NCI-H748 (cell line): ENCODE measurements at regions not wholly inside any gene's neighbourhood (a gene's known extent, or its start where the extent isn't known, plus 50 kb on each side); places are given as distances from the start of the nearest gene placed in this dataset.
"Not testable (repeated sequence)": the region's sequence is repeated elsewhere in the genome, so short reads cannot be mapped to it uniquely, and the experiment has no call there.

Experiments used
- DNase-seq: peaks from one replicate; lab custom pipeline; 2025; ENCODE audit not compliant: unreplicated experiment; lab: John Stamatoyannopoulos, UW

DNA sequence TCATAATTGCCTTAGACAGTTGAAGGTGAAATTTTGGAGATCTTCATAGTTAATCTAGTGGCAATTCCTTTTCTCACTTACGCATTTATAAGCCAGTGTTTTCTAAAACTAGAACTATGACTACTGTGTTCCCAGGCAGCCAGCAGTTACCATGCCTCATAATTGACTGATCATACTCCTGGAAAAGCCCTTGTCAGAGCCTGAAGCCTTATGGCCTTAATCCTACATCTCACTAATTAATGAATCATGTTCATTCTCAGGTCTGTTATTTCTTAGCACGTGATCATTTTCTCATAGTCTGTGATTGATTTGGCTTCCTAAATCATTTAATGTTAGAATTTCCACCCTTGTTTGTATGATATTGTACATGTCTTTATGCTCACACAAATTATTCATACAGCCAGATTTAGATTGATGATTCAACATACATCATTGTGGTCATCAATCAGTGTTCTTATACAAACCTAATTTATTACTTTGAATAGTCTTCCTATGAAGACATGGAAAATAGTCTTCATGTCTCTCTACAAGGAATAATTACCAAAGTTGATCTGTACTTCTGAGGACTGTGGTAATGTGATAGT, 132.6 kb upstream of the ASCC3 start:
- DNase-seq = no peak

DNA sequence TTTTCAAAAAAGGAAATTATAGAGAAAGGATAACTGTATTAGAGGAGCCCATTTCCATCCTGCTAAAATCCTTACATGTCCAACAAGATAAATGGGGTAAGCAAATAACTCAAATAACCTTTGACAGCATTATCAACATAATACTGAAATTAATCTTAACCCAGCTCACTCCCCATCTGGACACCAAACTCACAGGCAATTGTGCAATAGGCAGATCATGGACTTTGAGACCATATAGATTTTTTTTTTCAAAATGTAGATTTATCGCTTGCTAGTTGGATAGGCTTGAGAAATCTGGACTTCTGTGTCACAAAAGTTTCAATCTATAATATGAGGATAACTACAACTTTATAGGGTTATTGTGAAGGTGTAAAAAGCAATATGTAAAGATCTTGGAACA, 134.4 kb upstream of the ASCC3 start:
- DNase-seq = no peak

DNA sequence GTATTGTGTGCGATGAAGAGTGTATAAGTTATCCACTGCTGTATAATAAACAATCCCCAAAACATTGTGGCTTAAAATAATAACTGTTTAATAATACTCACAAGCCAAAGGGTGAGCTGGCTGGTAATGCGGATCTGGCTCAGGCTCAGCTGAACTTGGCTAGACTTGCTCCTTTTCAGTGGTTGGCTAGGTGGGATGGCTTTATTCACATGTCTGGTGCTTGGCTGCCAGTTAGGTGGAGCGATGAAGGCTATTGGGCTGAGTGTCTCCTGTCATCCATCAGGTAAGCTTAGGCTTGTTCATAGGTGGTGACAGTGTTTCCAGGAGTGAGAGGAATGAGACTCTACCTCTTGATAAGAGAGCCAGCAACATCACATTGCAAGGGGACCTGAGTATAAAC, 135.0 kb upstream of the ASCC3 start:
- no peak for DNase-seq

DNA sequence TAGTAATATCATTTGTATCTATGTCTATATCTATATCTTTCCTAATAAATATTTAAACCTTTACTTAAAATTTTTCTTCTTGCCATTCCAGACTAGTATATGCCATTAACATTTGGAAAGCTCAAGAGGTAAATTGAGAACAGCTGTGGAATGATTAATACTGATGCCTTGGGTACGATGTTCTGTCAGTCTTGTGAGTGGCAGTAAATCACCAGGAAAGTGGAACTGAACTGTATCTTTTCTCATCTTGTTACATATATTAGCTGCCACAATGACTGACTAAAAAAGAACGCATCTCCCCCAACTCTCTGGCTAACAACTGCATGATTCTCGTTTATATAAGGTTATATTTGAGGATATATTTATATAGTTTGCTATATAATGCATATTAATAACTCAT, 137.0 kb upstream of the ASCC3 start:
- no peak for DNase-seq

DNA sequence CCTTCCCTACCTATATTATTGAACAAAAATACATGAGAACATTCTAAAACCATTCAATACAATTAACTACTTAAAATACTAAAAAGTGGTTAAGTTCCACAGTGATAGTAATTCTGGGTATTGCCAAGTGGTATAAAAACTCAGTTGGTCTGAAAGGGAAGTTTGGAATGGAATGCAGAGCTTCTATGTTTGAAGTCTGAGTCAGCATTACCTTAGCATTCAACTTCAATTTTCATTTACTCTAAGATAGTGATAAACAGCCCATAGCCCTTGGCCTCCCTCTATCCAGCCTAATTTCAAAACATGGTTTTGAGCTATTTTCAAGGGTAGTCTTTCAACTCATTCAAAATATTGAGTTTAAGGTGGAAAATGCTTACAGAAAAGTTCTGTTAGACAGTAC, 140.4 kb upstream of the ASCC3 start:
- no peak for DNase-seq

DNA sequence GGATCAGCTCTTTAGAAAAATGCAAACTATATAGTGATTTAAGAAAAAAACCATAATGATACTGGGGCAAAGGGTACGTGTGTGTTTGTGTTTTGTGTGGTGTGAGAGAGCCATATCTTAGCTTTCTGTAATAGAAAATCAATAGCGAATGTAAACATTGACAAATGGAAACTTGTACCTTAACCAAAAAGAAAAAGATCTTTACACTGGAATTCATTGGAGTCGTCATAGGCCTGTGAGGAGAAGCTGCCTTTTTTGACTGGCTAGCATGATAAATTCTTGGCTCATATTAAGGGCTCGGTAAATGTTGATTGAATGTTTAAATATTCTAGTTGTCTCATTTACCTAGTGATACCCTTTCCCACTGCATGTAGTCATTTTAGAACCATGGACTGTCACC, 161.8 kb upstream of the ASCC3 start:
- DNase-seq = no peak

DNA sequence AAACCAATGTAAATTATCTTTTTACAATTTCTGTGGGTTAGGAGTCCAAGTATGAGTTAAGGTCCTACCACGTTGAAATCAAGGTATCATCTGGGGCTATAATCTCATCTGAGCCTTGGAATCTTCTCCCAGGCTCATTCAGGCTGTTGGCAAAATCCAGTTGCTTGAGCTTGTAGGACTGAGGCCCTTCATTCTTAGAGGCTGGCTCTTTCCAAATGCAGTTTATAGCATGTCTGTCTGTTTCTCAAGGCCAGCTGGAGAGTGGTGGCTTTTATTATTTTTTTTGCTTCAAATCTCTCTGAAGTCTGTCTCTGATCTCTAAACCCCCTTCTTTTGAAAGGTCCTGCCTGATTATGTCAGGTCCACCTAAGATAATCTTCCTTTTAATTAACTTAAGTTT, 177.2 kb upstream of the ASCC3 start:
- DNase-seq = no peak

DNA sequence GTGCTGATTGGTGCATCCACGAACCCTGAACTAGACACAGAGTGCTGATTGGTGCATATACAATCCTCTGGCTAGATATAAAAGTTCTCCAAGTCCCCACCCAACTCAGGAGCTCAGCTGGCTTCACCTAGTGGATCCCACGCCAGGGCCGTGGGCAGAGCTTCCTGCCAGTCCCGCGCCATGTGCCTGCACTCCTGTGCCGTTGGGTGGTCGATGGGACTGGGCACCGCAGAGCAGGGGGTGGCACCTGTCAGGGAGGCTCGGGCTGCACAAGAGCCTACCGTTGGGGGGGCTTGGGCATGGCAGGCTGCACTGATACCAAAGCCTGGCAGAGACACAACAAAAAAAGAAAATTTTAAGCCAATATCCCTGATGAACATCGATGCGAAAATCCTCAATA, 185.4 kb upstream of the ASCC3 start:
- DNase-seq = no peak

DNA sequence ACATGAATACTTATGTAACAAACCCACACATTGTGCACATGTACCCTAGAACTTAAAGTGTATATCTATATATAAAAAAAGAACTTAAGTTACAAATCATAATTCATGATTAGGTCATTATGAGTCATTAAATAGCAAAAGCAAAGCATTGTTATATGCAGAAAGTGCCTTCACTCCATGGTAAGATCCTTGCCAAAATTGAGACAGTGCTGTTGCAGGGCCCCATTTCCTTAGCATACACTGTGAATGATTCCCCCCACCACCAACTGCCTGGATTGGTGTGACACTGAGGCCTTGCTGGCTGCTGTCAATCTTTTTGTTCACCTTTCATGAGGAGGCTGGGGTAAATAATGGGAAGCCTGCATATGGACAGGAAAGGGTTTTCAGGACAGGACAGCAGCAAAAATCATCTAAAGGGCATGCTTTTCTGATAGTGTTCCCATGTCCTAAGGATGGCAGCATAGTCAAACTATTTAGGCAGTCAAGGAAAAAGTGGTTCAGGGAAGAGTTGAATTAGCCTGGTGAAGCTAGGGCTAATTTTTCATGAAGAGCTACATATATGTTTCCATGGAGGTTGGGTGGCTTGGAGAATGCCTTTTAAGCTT, 188.2 kb upstream of the ASCC3 start:
- no peak for DNase-seq

DNA sequence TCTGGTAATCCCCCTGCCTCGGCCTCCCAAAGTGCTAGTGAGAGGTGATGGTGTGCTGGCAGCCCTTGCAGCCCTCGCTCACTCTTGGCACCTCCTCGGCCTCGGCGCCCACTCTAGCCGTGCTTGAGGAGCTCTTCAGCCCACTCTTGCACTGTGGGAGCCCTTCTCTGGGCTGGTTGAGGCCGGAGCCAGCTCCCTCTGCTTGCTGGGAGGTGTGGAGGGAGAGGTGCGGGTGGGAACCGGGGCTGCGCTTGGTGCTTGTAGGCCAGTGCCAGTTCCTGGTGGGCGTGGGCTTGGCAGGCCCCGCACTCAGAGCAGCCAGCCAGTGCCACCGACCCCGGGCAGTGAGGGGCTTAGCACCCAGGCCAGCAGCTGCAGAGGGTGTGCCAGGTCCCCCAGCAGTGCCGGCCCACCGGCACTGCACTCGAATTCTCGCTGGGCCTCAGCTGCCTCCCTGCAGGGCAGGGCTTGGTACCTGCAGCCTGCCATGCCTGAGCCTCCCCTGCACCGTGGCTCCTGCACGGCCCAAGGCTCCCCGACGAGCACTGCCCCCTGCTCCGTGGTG, 189.0 kb upstream of the ASCC3 start:
- no peak for DNase-seq

DNA sequence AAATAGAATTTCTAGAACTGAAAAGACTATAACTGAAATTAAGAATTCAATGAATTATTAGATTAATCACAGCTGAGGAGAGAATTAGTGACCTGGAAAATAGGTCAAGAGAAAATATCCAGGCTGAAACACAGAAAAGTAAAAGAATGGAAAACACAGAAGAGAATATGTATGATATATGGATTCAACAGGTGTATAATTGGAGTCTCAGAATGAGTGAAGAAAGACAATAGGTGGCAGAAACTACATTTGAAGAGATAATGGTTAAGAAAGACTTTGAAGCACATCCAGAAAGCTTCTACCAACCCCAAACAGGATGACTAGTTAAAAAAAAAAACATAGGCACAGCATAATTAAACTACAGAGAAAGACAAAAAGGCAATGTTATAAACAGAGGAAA, 196.2 kb upstream of the ASCC3 start:
- no peak for DNase-seq

DNA sequence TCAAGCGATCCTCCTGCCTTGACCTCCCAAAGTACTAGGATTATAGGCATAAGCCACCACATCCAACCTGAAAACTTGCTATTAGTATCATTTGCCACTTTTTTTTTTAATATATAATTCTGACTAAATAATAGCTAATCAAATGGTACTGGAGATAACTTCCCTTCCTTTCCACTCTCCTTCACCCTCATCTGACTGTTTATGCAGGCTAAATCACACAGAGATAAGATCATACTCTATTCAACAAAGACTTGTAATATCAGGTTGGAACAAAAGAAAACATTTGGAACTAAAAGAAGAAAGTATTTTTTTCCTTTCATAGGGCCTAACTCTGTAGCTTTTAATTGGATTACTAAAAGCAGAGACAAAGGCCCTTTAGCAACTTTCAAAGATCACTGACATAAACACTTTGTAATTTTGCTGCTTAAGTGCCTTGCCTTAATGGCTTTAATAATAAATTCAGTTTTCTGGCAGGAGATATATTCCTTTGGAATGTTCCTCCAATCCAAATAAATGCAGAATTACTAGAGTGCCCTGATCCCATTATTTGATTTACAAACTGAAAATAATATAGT, 198.7 kb upstream of the ASCC3 start:
- DNase-seq = no peak

DNA sequence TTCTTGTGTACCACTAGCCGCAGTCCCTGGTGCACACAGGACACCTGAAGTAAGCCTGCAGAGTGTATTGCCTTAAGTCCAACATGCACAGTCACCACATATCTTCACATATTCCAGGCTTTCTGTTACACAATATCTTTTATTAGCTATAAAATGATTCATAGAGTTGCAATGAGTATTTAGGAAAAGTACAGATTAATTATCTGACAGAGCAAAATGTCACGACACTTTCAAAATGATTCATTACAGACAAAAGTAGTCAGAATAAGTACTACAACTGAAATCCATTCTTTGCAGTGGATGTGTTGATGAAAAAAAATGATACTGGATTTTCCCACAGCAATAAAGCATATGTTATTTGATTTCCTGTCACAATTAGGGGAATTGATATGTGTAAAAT, 199.5 kb upstream of the ASCC3 start:
- no peak for DNase-seq

DNA sequence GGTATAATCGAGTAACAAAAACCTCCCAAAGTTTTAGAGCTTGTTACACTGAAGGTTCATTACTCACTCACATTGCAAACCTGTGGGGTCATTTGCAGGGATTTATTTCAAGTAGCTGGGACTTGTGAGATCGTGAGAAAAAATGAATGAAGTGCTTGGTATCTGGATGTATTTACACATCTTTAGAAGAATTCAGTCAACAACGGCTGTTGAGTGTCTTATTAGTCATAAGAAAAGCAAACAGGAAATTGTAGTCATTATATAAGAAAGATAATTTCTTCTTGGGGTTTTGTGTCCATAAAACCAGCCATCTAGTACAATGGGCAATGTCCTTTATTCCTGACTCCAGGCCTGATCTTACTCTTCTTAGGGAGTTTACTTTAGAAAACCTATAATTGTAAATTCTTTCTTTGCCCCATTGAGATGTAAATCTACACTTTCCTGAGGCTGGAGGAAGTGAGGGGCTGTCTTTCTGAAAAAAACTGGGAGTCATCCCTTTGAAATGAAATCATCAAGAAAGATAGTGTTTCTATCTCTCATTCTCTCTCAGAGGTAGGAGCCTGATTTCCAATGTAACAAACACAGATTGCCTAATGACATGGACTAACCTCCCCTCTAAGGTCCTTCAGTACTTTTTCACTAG, 202.5 kb upstream of the ASCC3 start:
- DNase-seq = peak; percentile 26

DNA sequence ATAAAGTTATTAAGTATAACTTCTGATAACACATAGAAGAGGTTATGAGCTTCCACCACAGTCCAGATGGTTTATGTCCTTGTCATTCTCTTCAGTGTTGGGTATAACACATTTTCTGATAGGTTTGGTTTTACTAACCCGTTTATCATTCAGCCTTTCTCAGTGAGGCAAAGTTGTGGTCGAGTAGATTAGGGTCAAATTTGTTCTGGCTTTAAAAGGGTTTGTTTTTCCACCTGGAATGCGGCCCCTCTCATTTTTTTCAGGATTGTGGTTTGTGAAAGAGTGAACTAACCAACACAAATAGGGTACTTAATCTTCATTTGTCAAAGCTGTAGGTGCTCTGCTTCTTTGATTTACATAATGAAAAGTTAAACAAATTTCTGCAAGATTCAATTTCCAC, 204.2 kb upstream of the ASCC3 start:
- no peak for DNase-seq

DNA sequence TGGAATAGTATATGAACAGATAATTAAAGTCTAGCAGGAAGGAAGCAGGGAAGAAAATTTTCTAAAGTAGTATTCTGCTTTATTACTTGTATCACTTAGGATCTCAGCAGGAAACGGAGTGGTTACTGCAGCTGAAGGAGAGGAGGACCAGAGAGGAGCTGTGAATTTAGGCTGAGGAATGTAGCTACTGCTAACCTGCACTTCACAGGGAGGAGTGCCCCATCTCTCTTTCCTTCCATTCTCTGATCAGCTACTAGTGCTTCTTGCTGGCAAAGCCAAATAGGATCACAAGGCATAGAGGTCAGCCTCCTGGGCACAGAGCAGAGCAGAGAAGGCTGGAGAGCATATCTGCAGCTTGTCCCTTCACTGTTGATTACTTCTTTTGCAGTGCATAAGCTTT, 205.3 kb upstream of the ASCC3 start:
- no peak for DNase-seq

DNA sequence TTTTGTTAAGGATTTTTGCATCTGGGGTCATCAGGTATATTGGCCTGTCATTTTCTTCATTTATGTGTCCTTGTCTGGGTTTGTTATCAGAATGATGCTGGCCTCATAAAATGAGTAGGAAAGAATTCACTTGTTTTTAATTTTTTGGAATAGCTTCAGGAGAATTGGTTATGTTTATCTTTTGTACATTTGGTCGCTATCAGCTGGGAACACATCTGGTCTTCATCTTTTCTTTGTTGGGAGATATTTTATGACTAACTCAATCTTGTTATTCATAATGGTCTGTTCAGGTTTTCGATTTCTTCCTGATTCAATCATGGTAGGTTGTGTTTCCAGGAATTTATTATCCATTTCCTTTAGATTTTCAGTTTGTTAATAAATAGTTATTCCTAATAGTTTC, 207.5 kb upstream of the ASCC3 start:
- DNase-seq = no peak

DNA sequence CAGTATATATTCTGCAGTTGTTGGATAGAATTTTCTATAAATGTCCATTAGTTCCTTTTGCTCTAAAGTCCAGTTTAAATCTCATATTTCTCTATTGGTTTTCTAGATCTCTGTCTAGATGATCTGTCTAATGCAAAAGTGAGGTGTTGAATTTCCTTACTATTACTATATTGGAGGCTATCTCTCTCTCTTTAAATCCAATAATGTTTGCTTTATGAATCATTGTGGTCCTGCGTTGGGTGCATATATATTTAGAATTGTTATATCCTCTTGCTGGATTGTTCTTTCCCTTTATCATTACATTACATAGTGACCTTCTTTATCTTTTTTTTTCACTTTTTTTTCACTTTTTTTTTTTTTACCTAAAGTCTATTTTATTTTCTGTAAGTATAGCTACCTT, 208.5 kb upstream of the ASCC3 start:
- no peak for DNase-seq

DNA sequence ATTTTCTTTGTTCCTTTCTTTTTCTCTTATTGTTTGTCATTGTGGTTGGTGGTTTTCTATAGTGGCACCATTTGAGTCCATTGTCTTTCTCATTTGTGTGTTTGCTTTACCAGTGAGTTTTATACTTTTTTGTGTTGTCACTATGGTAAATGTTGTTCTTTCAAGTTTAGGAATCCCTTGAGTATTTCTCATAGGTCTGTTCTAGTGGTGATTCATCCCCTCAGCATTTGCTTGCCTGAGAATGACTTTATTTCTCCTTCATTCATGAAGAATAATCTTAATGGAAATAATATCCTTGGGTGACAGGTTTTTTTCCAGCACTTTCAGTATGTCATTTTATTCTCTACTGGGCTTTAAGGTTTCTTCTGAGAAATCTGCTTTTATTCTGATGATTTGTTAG, 209.2 kb upstream of the ASCC3 start:
- DNase-seq = no peak

DNA sequence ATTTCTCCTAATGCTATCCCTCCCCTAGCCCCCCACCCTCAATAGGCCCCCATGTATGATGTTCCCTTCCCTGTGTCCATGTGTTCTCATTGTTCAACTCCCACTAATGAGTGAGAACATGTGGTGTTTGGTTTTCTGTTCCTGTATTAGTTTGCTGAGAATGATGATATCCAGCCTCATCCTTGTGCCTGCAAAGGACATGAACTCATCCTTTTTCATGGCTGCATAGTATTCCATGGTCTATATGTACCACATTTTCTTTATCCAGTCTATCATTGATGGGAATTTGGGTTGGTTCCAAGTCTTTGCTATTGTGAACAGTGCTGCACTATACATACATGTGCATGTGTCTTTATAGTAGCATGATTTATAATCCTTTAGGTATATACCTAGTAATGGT, 217.5 kb upstream of the ASCC3 start:
- DNase-seq = not testable (repeated sequence)

DNA sequence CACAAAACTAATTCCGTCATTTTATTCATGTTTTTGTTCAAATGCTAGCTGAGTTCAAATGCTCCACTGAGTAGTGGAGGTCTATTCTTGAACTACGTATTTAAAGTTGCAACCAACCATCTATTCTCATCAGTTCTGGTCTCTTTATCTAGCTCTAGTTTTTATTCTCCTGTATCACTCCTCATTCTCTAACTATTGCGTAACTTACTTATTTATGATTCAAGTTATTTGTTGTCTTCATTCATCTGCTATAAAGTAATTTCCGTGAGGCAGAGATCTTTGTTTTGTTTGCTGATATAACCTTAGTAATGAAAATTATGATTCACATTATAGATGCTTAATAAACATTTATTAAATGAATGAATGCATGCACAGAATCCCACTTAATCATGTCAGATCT, 221.6 kb upstream of the ASCC3 start:
- no peak for DNase-seq

DNA sequence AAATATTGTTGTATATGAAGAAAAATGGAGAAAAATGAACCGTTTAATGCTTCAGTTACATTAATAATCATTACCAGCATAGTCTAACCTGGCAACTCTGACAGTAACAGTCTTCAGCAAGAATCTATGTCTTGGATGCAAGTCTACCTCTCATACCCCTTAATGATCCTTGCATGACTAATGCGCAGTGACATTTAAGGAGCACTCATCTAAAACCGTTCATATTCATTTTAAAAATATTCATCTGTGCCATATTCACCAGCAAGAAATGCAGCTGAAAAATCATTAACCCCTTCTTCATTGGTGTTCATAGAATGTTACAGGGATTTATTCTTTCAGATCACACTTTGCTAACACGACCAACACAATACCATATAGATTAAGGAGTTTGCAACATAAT, 227.2 kb upstream of the ASCC3 start:
- no peak for DNase-seq
